ENCODE measurements at regions not wholly inside any gene's neighbourhood (a gene's known extent, or its start where the extent isn't known, plus 50 kb on each side); places are given as distances from the start of the nearest gene placed in this dataset.

- H3K4me1 ChIP-seq (ENCODE audit: low read depth), result no peaks in the 10 kb centered on the region
- ATAC-seq (no peak), DNase-seq (no peak)
- no peak for TF ChIP-seq CTCF (IDR thresholded peaks at IDR 0.05)
- H3K4me3 ChIP-seq, result no peak overlapping the region
- intact Hi-C loops (cut with DNase I, micrococcal nuclease), result no loop called here
- H3K36me3 ChIP-seq (ENCODE audit: low read depth), result no peaks in the 10 kb centered on the region
- no peaks in the 10 kb centered on the region for H3K9me3 ChIP-seq
Observed at GRCh38 chr4:89166971-89167475, 55.7 kb downstream of the TIGD2 start.

GRCh38 chr4:89171176-89171805 is 60.0 kb downstream of the TIGD2 start:
- no peak for DNase-seq
- ATAC-seq, result no peak
- no peak for TF ChIP-seq CTCF (IDR thresholded peaks at IDR 0.05)
- no peak overlapping the region for H3K4me3 ChIP-seq
- intact Hi-C loops (cut with DNase I, micrococcal nuclease), result no loop called here
- no peaks in the 10 kb centered on the region for H3K9me3 ChIP-seq
- no peaks in the 10 kb centered on the region for H3K36me3 ChIP-seq (ENCODE audit: low read depth)
- H3K4me1 ChIP-seq (ENCODE audit: low read depth), result no peaks in the 10 kb centered on the region

- no peak for TF ChIP-seq CTCF (IDR thresholded peaks at IDR 0.05)
- intact Hi-C loops (cut with DNase I, micrococcal nuclease), result no loop called here
- H3K4me3 ChIP-seq, result no peak overlapping the region
Observed at GRCh38 chr4:89172865-89173264, 61.5 kb downstream of the TIGD2 start.

GRCh38 chr4:89173336-89174090 is 62.2 kb downstream of the TIGD2 start:
- H3K9me3 ChIP-seq, result no peaks in the 10 kb centered on the region
- H3K4me1 ChIP-seq (ENCODE audit: low read depth), result no peaks in the 10 kb centered on the region
- intact Hi-C loops (cut with DNase I, micrococcal nuclease), result no loop called here
- no peak for ATAC-seq
- H3K4me3 ChIP-seq, result no peak overlapping the region
- H3K36me3 ChIP-seq (ENCODE audit: low read depth), result no peaks in the 10 kb centered on the region
- DNase-seq, result no peak
- no peak for TF ChIP-seq CTCF (IDR thresholded peaks at IDR 0.05)

More at GRCh38 chr4:89172865-89173264, 61.5 kb downstream of the TIGD2 start:
- DNase-seq (no peak), ATAC-seq (no peak)
- no peaks in the 10 kb centered on the region for H3K36me3 ChIP-seq (ENCODE audit: low read depth)
- H3K9me3 ChIP-seq, result no peaks in the 10 kb centered on the region
- H3K4me1 ChIP-seq (ENCODE audit: low read depth), result no peaks in the 10 kb centered on the region

- Histone ChIP-seq H3K36me3 (ENCODE audit: low read depth) (no peaks in the 10 kb centered on the region), H3K4me3 (no peak overlapping the region), H3K4me1 (ENCODE audit: low read depth) (no peaks in the 10 kb centered on the region), H3K9me3 (no peaks in the 10 kb centered on the region)
- no peak for DNase-seq
- no peak for TF ChIP-seq CTCF (IDR thresholded peaks at IDR 0.05)
- ATAC-seq, result no peak
- intact Hi-C loops (cut with DNase I, micrococcal nuclease), result no loop called here
Observed at GRCh38 chr4:89174784-89175183, 63.5 kb downstream of the TIGD2 start.

Measured in mucosa of descending colon (tissue), 3 donors.